Spleen (tissue), 11 donors: ENCODE measurements at regions not wholly inside any gene's neighbourhood (a gene's known extent, or its start where the extent isn't known, plus 50 kb on each side); places are given as distances from the start of the nearest gene placed in this dataset.

Experiments
- DNase-seq: peaks from one replicate; pipeline ENCODE4 v3.0.0-alpha.2; 2020
- H3K27ac ChIP-seq, 8 donors: fragments of 200-600 bp; sonication (generic) in 7 of 8; 1 replicate in 4 of 8; 2 replicates in 4 of 8; pipeline versions ENCODE4 v1.5.0 to v1.8.0; 2016 to 2021; ENCODE audit warnings: inconsistent platforms in 4 of 8, mild to moderate bottlenecking in 4 of 8, moderate library complexity in 1 of 8
- H3K27me3 ChIP-seq, 7 donors: fragments of 200-600 bp; sonication (generic) in 6 of 7; replicated peaks in 1 of 7; 1 replicate in 4 of 7; 2 replicates in 3 of 7; pipeline versions ENCODE4 v1.5.0 to v1.8.0; 2016 to 2021; ENCODE audit warnings: inconsistent platforms in 3 of 7, mild to moderate bottlenecking in 1 of 7
- H3K36me3 ChIP-seq, 6 donors: fragments of 200-600 bp; sonication (generic) in 5 of 6; 1 replicate in 4 of 6; 2 replicates in 2 of 6; pipeline versions ENCODE4 v1.5.0 to v1.8.0; 2016 to 2021; ENCODE audit warnings: inconsistent platforms in 2 of 6
- H3K4me1 ChIP-seq, 6 donors: fragments of 200-600 bp; sonication (generic) in 5 of 6; 1 replicate in 3 of 6; 2 replicates in 3 of 6; pipeline versions ENCODE4 v1.5.0 to v1.8.0; 2016 to 2021; ENCODE audit warnings: inconsistent platforms in 3 of 6
- H3K4me3 ChIP-seq, 8 donors: fragments of 200-600 bp; sonication (generic) in 7 of 8; 1 replicate in 4 of 8; 2 replicates in 4 of 8; pipeline versions ENCODE4 v1.5.0 to v1.8.0; 2016 to 2021; ENCODE audit warnings: inconsistent platforms in 4 of 8, mild to moderate bottlenecking in 4 of 8, moderate library complexity in 2 of 8
- H3K9me3 ChIP-seq, 8 donors: fragments of 200-600 bp; sonication (generic) in 7 of 8; 1 replicate in 4 of 8; 2 replicates in 4 of 8; pipeline versions ENCODE4 v1.5.0 to v1.8.0; 2016 to 2021; ENCODE audit warnings: inconsistent platforms in 4 of 8
- CTCF ChIP-seq, 11 experiments: fragments of 200-600 bp in 7 of 11; fragments of 450-650 bp in 4 of 11; sonication (generic) in 4 of 11; IDR thresholded peaks in 8 of 11; conservative IDR thresholded peaks in 3 of 11; 1 replicate in 7 of 11; 2 replicates in 4 of 11; pipeline versions ENCODE4 v1.4.0 to v1.8.0; 2016 to 2021; ENCODE audit warnings: antibody characterized with exemption in 11 of 11, inconsistent platforms in 4 of 11, mild to moderate bottlenecking in 1 of 11
- POLR2A ChIP-seq, 3 donors: fragments of 450-650 bp; IDR thresholded peaks; one replicate each; pipeline ENCODE4 v1.5.1; 2017; ENCODE audit warnings: antibody characterized with exemption in 3 of 3, mild to moderate bottlenecking in 1 of 3
- POLR2AphosphoS5 ChIP-seq, 3 donors: sonication (generic); formaldehyde crosslinking; IDR thresholded peaks; one replicate each; pipeline ENCODE4 v1.5.1; 2017; ENCODE audit warnings: antibody characterized with exemption in 3 of 3
- WGBS, 5 donors: extraction: QIAGEN DNeasy Blood & Tissue Kit in 3 of 5; methylation state at CpG; one replicate each; pipeline versions ENCODE4 v1.1.5 to v1.1.7; 2013 to 2018; 5-methylcytosine and 5-hydroxymethylcytosine counted together
- intact Hi-C: fragments of 100-400 bp; cut with DNase I; formaldehyde crosslinking; loops from one replicate; pipeline ENCODE4 v1.15.0; 2023; ENCODE audit warnings: low total_unique reads
- donor health status: healthy with polysubstance abuse.
- donor health status: DM: no; HTN: no; CAD: no; lungs with moderate emphysema.
- donor health status: DM: no; HTN: no; CAD: no.
- donor health status: Bipolar disorder and iron deficiency.
- donor health status: healthy.
- donor health status: DM: no; HTN: no; CAD: no.
- donor health status: DM: yes; HTN: yes; CAD: no.

GRCh38 chr6:113762641-113763040 lies 94.5 kb upstream of the MARCKS start:
- TF ChIP-seq POLR2A (IDR thresholded peaks at IDR 0.05) (no peak), CTCF (IDR thresholded peaks at IDR 0.05 in 8 of 11, conservative IDR thresholded peaks at IDR 0.05 in 3 of 11) (no peak), POLR2AphosphoS5 (IDR thresholded peaks at IDR 0.05) (no peak)
- Histone ChIP-seq H3K4me1 (peaks cover 4 to 37% (median 15%) of the 10 kb centered on the region in 6 donors), H3K36me3 (no peaks in the 10 kb centered on the region), H3K9me3 (no peaks in the 10 kb centered on the region), H3K27ac (peak overlapping the region in 7 of 8 donors; percentile 54 to 89 (median 69)), H3K4me3 (no peak overlapping the region), H3K27me3 (no peaks in the 10 kb centered on the region)
- DNase-seq: no peak
- 10 to 32% (median 14%) methylated on average over 2 of the region's 2 CpGs for WGBS, 5 donors
- intact Hi-C loops: no loop called here

- WGBS, 5 donors: 82 to 97% (median 86%) methylated on average over 1 of the region's 1 CpG
- Histone ChIP-seq H3K36me3 (no peaks in the 10 kb centered on the region), H3K9me3 (no peaks in the 10 kb centered on the region), H3K4me3 (peak overlapping the region in 1 of 8 donors; percentile 9), H3K27ac (peak overlapping the region in 7 of 8 donors; percentile 54 to 89 (median 69)), H3K27me3 (no peaks in the 10 kb centered on the region), H3K4me1 (peaks cover 4 to 35% (median 15%) of the 10 kb centered on the region in 6 donors)
- TF ChIP-seq POLR2A (IDR thresholded peaks at IDR 0.05): no peak
- no peak for TF ChIP-seq POLR2AphosphoS5 (IDR thresholded peaks at IDR 0.05)
- TF ChIP-seq CTCF (IDR thresholded peaks at IDR 0.05 in 8 of 11, conservative IDR thresholded peaks at IDR 0.05 in 3 of 11): no peak
- no peak for DNase-seq
- intact Hi-C loops: no loop called here
Observed at GRCh38 chr6:113763311-113763766, 93.8 kb upstream of the MARCKS start.

GRCh38 chr6:113763876-113764275 lies 93.3 kb upstream of the MARCKS start:
- Histone ChIP-seq H3K4me3 (peak overlapping the region in 1 of 8 donors; percentile 9), H3K4me1 (peaks cover 4 to 30% (median 13%) of the 10 kb centered on the region in 6 donors), H3K36me3 (no peaks in the 10 kb centered on the region), H3K27me3 (no peaks in the 10 kb centered on the region), H3K9me3 (no peaks in the 10 kb centered on the region), H3K27ac (peak overlapping the region in 7 of 8 donors; percentile 54 to 89 (median 69))
- WGBS, 5 donors: 42 to 72% (median 48%) methylated on average over 2 of the region's 2 CpGs
- no peak for TF ChIP-seq POLR2A (IDR thresholded peaks at IDR 0.05)
- TF ChIP-seq CTCF (IDR thresholded peaks at IDR 0.05 in 8 of 11, conservative IDR thresholded peaks at IDR 0.05 in 3 of 11): no peak
- no peak for TF ChIP-seq POLR2AphosphoS5 (IDR thresholded peaks at IDR 0.05)
- intact Hi-C loops: no loop called here
- DNase-seq: no peak

DNA sequence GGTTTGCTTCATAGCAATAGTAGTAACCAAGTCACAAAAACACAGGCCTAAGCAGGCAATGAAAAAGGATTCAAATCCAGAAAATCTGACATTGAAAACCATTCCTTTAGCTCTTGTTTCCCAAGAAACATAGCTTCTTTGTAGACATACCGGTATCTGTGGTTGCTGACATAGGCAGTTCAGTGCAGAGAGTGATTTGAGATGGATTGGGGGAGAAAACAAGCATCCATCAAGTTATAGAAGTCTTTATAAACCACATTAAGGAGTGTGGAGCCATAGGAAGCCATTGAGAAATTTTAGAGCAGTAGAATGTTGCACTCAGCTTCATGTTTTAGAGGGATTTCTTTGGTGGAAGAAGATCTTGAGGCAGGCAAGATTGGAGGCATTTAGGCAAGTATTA lies 91.2 kb upstream of the MARCKS start:
- WGBS, 5 donors: 90 to 97% (median 93%) methylated on average over 1 of the region's 1 CpG
- Histone ChIP-seq H3K27ac (peak overlapping the region in 1 of 8 donors; percentile 35), H3K4me1 (peaks cover 4 to 23% (median 10%) of the 10 kb centered on the region in 6 donors), H3K36me3 (no peaks in the 10 kb centered on the region), H3K9me3 (no peaks in the 10 kb centered on the region), H3K4me3 (no peak overlapping the region), H3K27me3 (no peaks in the 10 kb centered on the region)
- DNase-seq: no peak
- TF ChIP-seq CTCF (IDR thresholded peaks at IDR 0.05 in 8 of 11, conservative IDR thresholded peaks at IDR 0.05 in 3 of 11) (no peak), POLR2AphosphoS5 (IDR thresholded peaks at IDR 0.05) (no peak), POLR2A (IDR thresholded peaks at IDR 0.05) (no peak)
- intact Hi-C loops: no loop called here
